Gastrocnemius medialis (tissue), 4 donors: ENCODE measurements at regions not wholly inside any gene's neighbourhood (a gene's known extent, or its start where the extent isn't known, plus 50 kb on each side); places are given as distances from the start of the nearest gene placed in this dataset.

ENCODE experiments used
- ATAC-seq, 2 donors: fragments of 150-250 bp; one replicate each; pipeline ENCODE4 v1.9.1; 2016
- DNase-seq, 2 donors: peaks; one replicate each; pipeline ENCODE4 v3.0.0-alpha.2; 2019
- H3K27ac ChIP-seq, 4 donors: fragments of 200-600 bp; sonication (generic); 1 replicate in 1 of 4; 2 replicates in 3 of 4; pipeline ENCODE4 v1.5.1; 2016 to 2018; ENCODE audit warnings: mild to moderate bottlenecking in 2 of 4, moderate library complexity in 1 of 4
- H3K27me3 ChIP-seq, 3 donors: fragments of 200-600 bp; sonication (generic) in 2 of 3; 1 replicate in 1 of 3; 2 replicates in 2 of 3; pipeline versions ENCODE4 v1.5.1 to v1.6.0; 2016 to 2019; ENCODE audit warnings: mild to moderate bottlenecking in 1 of 3, moderate library complexity in 1 of 3
- H3K36me3 ChIP-seq, 2 donors: fragments of 200-600 bp; sonication (generic) in 1 of 2; one replicate each; pipeline ENCODE4 v1.5.1; 2017 to 2018
- H3K4me1 ChIP-seq, 2 donors: fragments of 200-600 bp; sonication (generic) in 1 of 2; one replicate each; pipeline ENCODE4 v1.5.1; 2016 to 2017; ENCODE audit warnings: mild to moderate bottlenecking in 2 of 2
- H3K4me3 ChIP-seq, 4 donors: fragments of 200-600 bp; sonication (generic) in 3 of 4; 1 replicate in 1 of 4; 2 replicates in 3 of 4; pipeline ENCODE4 v1.5.1; 2016 to 2019; ENCODE audit warnings: mild to moderate bottlenecking in 2 of 4
- H3K9me3 ChIP-seq, 3 donors: fragments of 200-600 bp; sonication (generic) in 2 of 3; 1 replicate in 1 of 3; 2 replicates in 2 of 3; pipeline ENCODE4 v1.5.1; 2016 to 2019
- CTCF ChIP-seq, 5 experiments: fragments of 450-650 bp in 3 of 5; fragments of 200-600 bp in 2 of 5; sonication (generic) in 2 of 5; IDR thresholded peaks in 4 of 5; conservative IDR thresholded peaks in 1 of 5; 1 replicate in 4 of 5; 2 replicates in 1 of 5; pipeline ENCODE4 v1.5.1; 2016 to 2019; ENCODE audit warnings: antibody characterized with exemption in 5 of 5, mild to moderate bottlenecking in 3 of 5, moderate library complexity in 3 of 5
- POLR2A ChIP-seq, 2 donors: fragments of 450-650 bp; IDR thresholded peaks; one replicate each; pipeline ENCODE4 v1.6.1; 2017; ENCODE audit warnings: antibody characterized with exemption in 2 of 2, mild to moderate bottlenecking in 2 of 2, moderate library complexity in 2 of 2
- in situ Hi-C, 4 donors: fragments of 200-750 bp; cut with MboI; loops; one replicate each; pipeline versions ENCODE4 v1.15.0 to v1.8.0; 2017; ENCODE audit warnings: low sequenced_read_pairs in 4 of 4
- intact Hi-C: fragments of 100-400 bp; cut with DNase I; formaldehyde crosslinking; loops from one replicate; pipeline ENCODE4 v1.15.1; 2023; ENCODE audit warnings: low total_unique reads

GRCh38 chr13:58721273-58721672 lies 1089.7 kb downstream of the PCDH17 start:
- no peak for ATAC-seq
- Histone ChIP-seq H3K27ac (no peak overlapping the region), H3K9me3 (no peaks in the 10 kb centered on the region), H3K27me3 (no peaks in the 10 kb centered on the region), H3K4me1 (no peaks in the 10 kb centered on the region), H3K4me3 (no peak overlapping the region), H3K36me3 (no peaks in the 10 kb centered on the region)
- DNase-seq = no peak
- no peak for TF ChIP-seq CTCF (IDR thresholded peaks at IDR 0.05 in 4 of 5, conservative IDR thresholded peaks at IDR 0.05 in 1 of 5)
- TF ChIP-seq POLR2A (IDR thresholded peaks at IDR 0.05) = no peak
- intact Hi-C loops (no loop called here), in situ Hi-C loops (no loop called here)

GRCh38 chr13:58728126-58728525 lies 1096.6 kb downstream of the PCDH17 start:
- intact Hi-C loops (no loop called here), in situ Hi-C loops (no loop called here)
- H3K36me3 ChIP-seq = no peaks in the 10 kb centered on the region
- H3K27me3 ChIP-seq = no peaks in the 10 kb centered on the region
- ATAC-seq (no peak), DNase-seq (no peak)
- no peak overlapping the region for H3K27ac ChIP-seq
- H3K4me3 ChIP-seq = no peak overlapping the region
- no peaks in the 10 kb centered on the region for H3K4me1 ChIP-seq
- TF ChIP-seq POLR2A (IDR thresholded peaks at IDR 0.05) (no peak), CTCF (IDR thresholded peaks at IDR 0.05 in 4 of 5, conservative IDR thresholded peaks at IDR 0.05 in 1 of 5) (no peak)
- H3K9me3 ChIP-seq = no peaks in the 10 kb centered on the region

GRCh38 chr13:58729361-58729760 lies 1097.8 kb downstream of the PCDH17 start:
- H3K4me1 ChIP-seq = no peaks in the 10 kb centered on the region
- ATAC-seq (no peak), DNase-seq (no peak)
- no peak overlapping the region for H3K27ac ChIP-seq
- H3K9me3 ChIP-seq = no peaks in the 10 kb centered on the region
- intact Hi-C loops (no loop called here), in situ Hi-C loops (no loop called here)
- TF ChIP-seq POLR2A (IDR thresholded peaks at IDR 0.05) = no peak
- no peaks in the 10 kb centered on the region for H3K27me3 ChIP-seq
- no peak overlapping the region for H3K4me3 ChIP-seq
- no peaks in the 10 kb centered on the region for H3K36me3 ChIP-seq

- TF ChIP-seq CTCF (IDR thresholded peaks at IDR 0.05 in 4 of 5, conservative IDR thresholded peaks at IDR 0.05 in 1 of 5) (no peak), POLR2A (IDR thresholded peaks at IDR 0.05) (no peak)
- intact Hi-C loops = no loop called here
- Histone ChIP-seq H3K9me3 (no peaks in the 10 kb centered on the region), H3K27me3 (no peaks in the 10 kb centered on the region), H3K36me3 (no peaks in the 10 kb centered on the region), H3K27ac (no peak overlapping the region), H3K4me3 (no peak overlapping the region), H3K4me1 (no peaks in the 10 kb centered on the region)
- in situ Hi-C loops = no loop called here
- ATAC-seq (no peak), DNase-seq (no peak)
Observed at GRCh38 chr13:58744686-58745085, 1113.1 kb downstream of the PCDH17 start.

- Histone ChIP-seq H3K27me3 (no peaks in the 10 kb centered on the region), H3K4me1 (no peaks in the 10 kb centered on the region), H3K4me3 (no peak overlapping the region), H3K9me3 (no peaks in the 10 kb centered on the region), H3K27ac (no peak overlapping the region), H3K36me3 (no peaks in the 10 kb centered on the region)
- in situ Hi-C loops = no loop called here
- intact Hi-C loops = no loop called here
- ATAC-seq (no peak), DNase-seq (no peak)
- no peak for TF ChIP-seq POLR2A (IDR thresholded peaks at IDR 0.05)
- TF ChIP-seq CTCF (IDR thresholded peaks at IDR 0.05 in 4 of 5, conservative IDR thresholded peaks at IDR 0.05 in 1 of 5) = no peak
Observed at GRCh38 chr13:58767566-58767965, 1136.0 kb downstream of the PCDH17 start.
